ENCODE measurements at regions not wholly inside any gene's neighbourhood (a gene's known extent, or its start where the extent isn't known, plus 50 kb on each side); places are given as distances from the start of the nearest gene placed in this dataset.

DNA sequence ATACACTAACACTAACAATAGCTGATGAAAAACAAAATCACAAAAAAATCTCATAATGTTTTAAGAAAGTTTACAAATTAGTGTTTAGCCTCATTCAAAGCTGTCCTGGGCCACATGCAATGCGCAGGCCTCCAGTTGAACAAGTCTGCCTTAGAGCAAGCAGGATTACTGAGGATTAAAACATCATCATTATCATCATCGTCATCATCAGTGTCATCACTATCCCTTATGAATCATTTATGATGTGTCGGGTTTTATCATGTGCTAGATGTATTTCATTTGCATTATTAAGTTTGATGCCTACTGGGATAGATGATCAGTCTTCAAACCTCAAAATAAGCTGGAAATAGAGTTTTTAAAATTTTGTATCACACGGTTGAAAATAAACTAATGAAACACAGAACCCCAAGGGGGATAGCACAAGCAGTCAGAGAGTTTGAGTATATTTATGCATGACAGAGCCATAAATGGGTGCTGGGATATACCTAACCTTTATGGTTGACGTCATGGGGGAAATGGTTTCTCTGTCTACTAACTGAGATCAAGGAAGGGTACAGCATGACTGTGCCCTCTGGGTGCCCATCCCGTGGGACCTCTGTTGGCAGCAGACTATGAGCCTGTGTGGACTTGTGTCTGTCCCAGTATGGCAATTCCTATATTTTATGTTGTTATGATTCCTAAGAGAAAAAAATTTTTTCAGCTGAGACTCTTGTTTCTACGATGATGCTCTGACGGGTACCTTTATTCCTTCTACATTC, 150.3 kb upstream of the ADRA1B start:
- no peak for DNase-seq

- DNase-seq = no peak
These were observed 148.0 kb upstream of the ADRA1B start for GRCh38 chr5:159768243-159768642.

DNA sequence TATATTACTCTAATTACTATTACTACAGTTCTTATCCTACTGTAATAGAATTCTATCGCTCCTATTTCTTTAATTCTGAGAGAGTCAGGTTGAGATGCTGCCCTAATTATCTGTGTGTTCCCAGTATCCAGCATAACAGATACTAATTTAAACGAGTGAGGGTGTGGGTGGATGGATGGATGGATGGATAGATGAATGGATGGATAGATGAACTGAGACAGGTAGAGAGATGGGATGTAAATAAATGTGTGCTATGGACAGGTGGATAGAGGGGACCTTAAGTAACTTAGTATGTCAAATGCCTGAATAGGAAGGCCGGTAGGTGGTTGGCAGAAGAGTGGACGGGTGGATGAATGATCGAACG, 143.6 kb upstream of the ADRA1B start:
- DNase-seq = no peak

DNA sequence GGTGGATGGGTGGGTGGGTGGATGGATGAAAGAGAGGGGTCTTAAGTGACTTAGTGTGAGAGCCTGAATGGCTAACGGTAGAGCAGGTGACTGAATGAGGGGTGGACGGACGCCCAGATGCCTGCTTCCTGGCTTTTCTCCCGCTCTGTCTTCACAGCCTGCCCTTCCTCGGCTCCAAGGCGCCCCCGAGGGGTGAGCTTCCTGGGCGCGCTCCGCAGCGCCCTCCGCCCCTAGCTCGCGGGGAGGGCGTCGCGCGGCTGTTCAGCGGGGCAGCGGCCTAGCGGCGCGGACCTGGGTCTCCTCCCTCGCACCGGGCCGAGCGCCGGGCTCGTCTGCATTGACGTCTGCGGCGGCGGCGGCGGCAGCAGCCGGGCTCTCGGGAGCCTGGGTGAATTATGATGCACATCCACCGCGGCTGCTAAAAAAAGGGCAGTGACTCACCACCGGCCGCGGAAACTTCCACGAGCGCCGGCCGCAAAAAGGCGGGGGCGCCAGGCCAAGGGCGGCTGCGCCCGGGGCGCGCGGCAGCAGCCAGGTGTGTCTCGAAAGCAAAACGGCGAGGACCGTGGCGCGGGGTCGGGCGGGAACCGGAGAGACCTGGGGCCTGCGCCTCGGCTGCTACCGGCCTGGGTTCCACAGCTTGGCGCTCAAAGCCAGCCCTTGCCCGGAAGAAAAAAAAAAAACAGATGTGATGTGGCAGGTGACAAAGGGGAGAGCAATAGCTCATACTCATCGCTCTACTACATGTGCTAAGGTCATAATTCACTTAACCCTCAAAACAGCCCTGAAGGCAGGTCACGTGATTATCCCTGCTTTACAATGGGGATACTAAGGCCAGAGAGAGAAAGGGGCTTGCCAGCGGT, 143.0 kb upstream of the ADRA1B start:
- peak; percentile 69 for DNase-seq

DNA sequence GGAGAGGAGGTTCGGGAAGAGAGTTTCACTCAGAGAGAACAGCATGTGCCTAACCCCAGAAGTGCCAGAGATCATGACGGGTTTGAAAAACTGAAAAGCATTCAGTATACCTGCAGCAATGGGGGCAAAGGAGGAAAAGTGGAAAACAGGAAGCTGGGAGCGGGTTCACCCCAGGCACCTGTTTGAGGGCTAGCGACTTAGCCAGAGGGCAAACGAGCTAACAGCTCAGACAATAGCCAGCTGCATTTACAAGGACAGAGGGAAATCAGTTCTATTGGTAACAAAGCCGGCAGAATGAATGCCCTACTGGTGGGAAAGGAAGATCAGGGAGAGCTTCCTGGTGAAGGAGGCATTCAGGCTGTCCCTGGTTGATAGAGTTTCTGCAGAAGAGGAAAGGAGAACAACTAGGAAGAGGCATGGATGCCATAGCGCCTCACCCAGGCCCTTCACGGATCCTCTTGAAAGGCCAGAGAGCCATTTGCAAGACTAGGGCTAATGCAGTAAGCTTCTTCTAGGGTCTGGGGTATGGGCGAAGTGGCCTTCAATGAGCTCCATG, 141.7 kb upstream of the ADRA1B start:
- DNase-seq = no peak

GRCh38 chr5:159775890-159776289, 140.4 kb upstream of the ADRA1B start:
- DNase-seq = no peak

GRCh38 chr5:159777049-159777660, 139.1 kb upstream of the ADRA1B start:
- DNase-seq = no peak

GRCh38 chr5:159779481-159779880, 136.8 kb upstream of the ADRA1B start:
- no peak for DNase-seq

GRCh38 chr5:159780246-159780645, 136.0 kb upstream of the ADRA1B start:
- DNase-seq = no peak

DNA sequence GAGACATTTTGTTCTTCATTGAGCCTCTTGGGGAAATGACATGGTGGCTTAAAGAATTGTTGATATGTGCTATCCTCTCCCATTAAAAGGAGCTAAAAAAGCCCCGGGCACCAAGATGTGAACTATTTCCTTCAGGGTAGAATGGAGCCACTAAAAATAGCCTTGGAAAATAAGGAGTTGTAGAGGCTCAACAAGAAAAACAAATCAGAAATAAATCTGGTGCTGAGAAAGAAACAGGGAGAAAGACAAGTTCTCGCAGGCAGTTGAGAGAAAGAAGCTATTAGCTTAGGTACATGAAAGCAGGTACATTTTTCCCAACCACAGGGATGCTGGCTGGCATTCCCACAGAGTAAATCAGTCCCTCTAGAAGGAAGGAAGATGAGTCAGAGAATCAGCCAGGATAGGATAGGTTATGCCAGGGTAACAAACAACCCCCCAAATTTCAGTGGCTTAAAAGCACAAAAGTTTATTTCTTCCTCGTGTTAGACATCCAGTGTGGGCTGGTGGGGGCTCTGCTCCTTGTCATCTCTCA, 134.6 kb upstream of the ADRA1B start:
- DNase-seq = no peak

- no peak for DNase-seq
These were observed 133.9 kb upstream of the ADRA1B start for GRCh38 chr5:159782197-159782994.

GRCh38 chr5:159782995-159783300, 133.3 kb upstream of the ADRA1B start:
- no peak for DNase-seq

DNA sequence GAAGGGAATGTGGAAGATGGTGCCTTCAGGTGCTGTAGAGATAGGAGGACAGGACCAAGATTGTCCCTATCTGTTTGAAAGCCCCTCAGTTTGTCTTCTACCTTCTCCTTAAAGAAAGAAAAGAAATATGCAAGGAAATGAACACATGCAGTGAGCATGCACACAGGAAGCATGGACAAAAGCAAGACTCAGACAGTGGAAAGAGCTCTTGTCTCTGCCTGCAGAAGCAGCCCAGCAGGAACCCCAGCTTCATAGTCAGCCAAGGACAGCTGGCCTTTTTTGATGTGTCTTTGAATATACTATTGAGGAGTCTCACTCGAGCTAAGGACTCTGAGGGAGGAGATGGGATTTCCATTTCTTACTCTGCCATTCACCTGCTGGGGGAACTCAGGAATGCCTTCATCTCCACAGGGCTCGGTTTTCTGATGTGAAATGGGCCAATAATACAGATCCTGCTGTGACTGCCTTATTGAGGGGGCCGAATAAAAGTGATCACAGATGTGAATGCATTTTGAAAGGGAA, 132.5 kb upstream of the ADRA1B start:
- no peak for DNase-seq

GRCh38 chr5:159784993-159785392, 131.3 kb upstream of the ADRA1B start:
- DNase-seq = no peak

DNA sequence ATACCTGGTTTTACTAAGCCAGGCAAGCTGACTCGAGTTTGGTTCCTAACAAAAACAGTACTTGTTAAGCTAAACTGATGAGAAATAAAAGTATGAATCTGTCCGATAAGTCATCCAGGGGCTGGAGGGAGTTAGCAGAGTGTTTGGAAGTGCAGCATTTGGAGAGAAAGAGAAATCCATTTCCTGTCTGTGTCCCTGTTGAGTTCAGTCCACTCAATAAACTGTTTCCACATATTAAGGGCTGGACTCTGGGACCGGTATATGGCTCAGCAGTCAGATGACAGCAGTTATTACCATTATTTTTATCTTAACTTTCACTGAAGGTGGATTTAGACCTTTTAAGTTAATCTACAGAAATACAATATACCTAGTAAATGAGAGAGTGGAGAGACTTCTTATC, 130.6 kb upstream of the ADRA1B start:
- DNase-seq = no peak

DNA sequence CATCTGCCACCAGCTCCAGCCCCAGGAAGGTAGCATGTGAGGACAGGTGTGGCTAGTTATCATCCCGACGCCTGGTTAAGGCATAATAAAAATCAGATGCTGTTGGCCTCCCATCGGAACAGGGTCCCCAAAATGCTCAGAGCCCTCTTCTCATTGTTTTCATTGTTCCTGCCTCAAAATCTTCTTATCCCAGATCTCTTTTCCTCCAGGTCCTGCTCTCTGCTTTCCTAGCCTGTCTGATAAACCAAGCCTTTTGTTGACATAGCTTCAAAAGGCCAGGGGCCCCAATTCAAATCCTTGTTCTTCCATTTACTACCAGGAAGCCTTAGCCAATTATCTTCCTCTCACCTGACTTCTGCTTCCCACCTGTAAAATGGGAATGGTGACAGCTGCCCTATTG, 130.1 kb upstream of the ADRA1B start:
- no peak for DNase-seq

- no peak for DNase-seq
These were observed 129.2 kb upstream of the ADRA1B start for GRCh38 chr5:159786901-159787691.

DNA sequence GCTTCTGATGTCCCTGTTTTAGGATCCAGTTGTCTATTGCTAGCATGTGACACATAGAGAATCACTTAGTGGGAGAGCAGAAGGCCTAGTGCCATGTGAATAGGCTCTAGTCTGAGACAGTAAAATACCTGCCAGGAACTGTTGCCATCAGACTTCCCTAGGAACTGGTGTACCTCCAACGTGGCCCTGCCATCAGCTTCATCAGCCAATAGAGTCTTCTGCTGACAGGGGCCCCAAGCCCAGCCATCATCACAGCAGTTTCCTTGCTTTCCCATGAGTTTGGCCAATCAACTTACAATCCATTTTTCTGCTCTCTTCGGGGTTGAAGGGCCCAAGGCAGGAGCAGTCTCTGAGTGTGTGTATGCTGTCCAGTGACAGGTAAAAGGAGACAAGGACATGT, 128.4 kb upstream of the ADRA1B start:
- DNase-seq = no peak

DNA sequence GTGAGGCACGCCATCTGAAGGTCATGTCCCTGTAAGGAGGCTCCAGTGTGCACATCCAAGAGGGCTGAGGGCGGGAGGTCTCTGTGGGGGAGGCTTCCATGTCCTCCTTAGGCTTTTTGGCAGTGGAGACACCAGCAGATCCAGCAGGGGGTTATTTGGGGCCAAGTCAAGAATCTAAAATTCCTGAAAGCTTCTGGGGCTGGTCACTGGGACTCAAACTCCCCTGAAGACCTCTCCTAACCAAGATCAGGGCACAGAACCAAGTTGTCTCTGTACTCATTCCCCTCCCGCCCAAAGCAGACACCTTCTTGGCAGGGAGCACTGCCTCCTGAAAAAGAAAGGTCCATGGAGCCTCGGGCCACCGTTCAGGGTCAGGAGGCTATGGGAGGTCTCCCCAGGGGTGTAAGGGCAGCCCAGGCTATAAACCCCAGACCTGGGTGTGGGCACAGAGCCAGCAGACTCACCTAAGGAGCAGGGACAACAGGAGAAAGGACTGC, 127.4 kb upstream of the ADRA1B start:
- DNase-seq = no peak

DNA sequence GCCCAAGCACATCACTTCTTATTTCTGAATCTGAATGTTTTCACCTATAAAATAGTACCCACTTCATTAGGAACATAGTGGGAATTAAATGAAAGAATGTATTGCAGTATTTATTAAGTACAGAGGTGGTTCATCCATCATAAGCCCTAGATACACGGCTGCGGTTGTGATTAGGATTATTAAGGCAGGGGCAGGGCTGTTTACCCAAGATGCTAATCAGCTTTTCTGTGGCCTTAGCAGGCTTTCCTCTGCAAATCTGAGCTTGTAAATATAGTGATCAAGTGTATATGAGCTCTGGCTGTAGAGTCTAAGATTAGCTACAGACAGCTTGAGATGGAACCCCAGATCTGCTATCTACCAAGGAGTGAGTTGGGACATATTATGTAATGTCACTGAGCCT, 124.1 kb upstream of the ADRA1B start:
- DNase-seq = no peak

DNA sequence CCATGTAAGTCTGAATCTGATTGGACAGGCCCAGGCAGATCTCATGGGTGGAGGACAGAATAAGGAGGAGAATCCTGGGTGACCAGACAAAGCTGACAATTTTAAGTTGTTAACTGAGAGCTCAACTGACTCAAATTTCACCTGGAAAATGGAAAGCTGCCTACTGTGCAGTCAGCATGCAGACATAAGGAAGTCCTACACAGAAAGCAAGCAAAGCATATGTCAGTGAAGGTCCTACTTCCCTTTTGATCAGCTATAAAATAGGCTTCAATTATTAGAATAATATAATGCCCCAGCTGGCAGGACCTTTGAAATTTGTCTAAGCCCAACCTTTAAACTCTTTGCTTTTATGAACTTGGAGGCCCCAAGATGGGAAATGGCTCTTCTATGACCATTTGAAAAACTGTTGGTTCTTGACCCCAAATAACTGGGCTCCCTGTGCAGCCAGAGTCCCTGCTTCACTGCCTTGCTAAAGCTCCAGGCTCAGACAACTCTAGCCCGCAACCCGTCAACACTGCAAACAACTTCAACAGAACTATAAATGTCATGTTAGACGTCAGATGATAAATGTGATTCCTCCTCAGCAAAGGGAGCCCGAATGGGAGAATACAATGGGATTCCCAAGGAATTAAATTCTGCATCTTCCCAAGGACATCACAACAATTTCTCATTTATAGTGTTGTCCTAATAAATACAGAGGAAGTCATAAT, 118.9 kb upstream of the ADRA1B start:
- no peak for DNase-seq

Data from activated T-cell treated with anti-CD3 and anti-CD28 coated beads, Interleukin-2, amount 50 U/mL, for 1 hour (primary cell).